WTC11 (cell line): ENCODE measurements at regions not wholly inside any gene's neighbourhood (a gene's known extent, or its start where the extent isn't known, plus 50 kb on each side); places are given as distances from the start of the nearest gene placed in this dataset.

ENCODE experiments used
- ATAC-seq: fragments of 200-7000 bp; cut with Tn5 transposase; 2 replicates; pipeline ENCODE4 v1.10.0; 2021; ENCODE audit warnings: mild to moderate bottlenecking, moderate library complexity
- CTCF ChIA-PET: fragments of 300-600 bp; sonication (Branson Sonifier 250); formaldehyde crosslinking; loops from one replicate; lab custom pipeline; 2021; ENCODE audit warnings: antibody characterized with exemption; lab: Charles Lee
- POLR2A ChIA-PET: fragments of 350-600 bp; sonication (Branson Sonifier 250); formaldehyde crosslinking; loops from one replicate; lab custom pipeline; 2021; ENCODE audit warnings: antibody characterized with exemption; lab: Charles Lee
- DNase-seq: peaks from one replicate; pipeline ENCODE4 v3.0.0; 2021; ENCODE audit warnings: low spot score
- H3K27ac Mint-ChIP-seq: 2 replicates; pipeline ENCODE4 v1.8.0; 2021; ENCODE audit warnings: mixed read lengths
- H3K27me3 Mint-ChIP-seq: 2 replicates; pipeline ENCODE4 v1.8.0; 2021; ENCODE audit warnings: low read depth, mild to moderate bottlenecking, moderate library complexity, mixed read lengths
- H3K36me3 Mint-ChIP-seq: 2 replicates; pipeline ENCODE4 v1.8.0; 2021; ENCODE audit warnings: mixed read lengths
- H3K4me1 Mint-ChIP-seq: 2 replicates; pipeline ENCODE4 v1.8.0; 2022; ENCODE audit warnings: mixed read lengths
- H3K4me3 Mint-ChIP-seq: 2 replicates; pipeline ENCODE4 v1.8.0; 2021; ENCODE audit warnings: mild to moderate bottlenecking, moderate library complexity, mixed read lengths
- H3K9me3 Mint-ChIP-seq: 2 replicates; pipeline ENCODE4 v1.8.0; 2021; ENCODE audit warnings: mixed read lengths
- ARID4B ChIP-seq: sonication (generic); formaldehyde crosslinking; IDR thresholded peaks from 2 replicates; pipeline ENCODE4 v1.8.0; 2023; ENCODE audit warnings: missing genetic modification reagents, mild to moderate bottlenecking, borderline replicate concordance
- CBFB ChIP-seq: sonication (generic); formaldehyde crosslinking; IDR thresholded peaks from 2 replicates; pipeline ENCODE4 v1.8.1; 2022; ENCODE audit warnings: mild to moderate bottlenecking, low read depth, missing genetic modification reagents
- CREB1 ChIP-seq: sonication (generic); formaldehyde crosslinking; IDR thresholded peaks from 2 replicates; pipeline ENCODE4 v1.8.0; 2023; ENCODE audit warnings: mild to moderate bottlenecking, missing genetic modification reagents
- CREM ChIP-seq: sonication (generic); formaldehyde crosslinking; IDR thresholded peaks from 2 replicates; pipeline ENCODE4 v1.8.1; 2022; ENCODE audit warnings: mild to moderate bottlenecking, missing genetic modification reagents, moderate library complexity
- E2F5 ChIP-seq: sonication (generic); formaldehyde crosslinking; IDR thresholded peaks from 2 replicates; pipeline ENCODE4 v1.8.1; 2022; ENCODE audit warnings: mild to moderate bottlenecking, moderate library complexity, missing genetic modification reagents
- GTF2I ChIP-seq: fragments of 250-450 bp; sonication (Bioruptor Pico); conservative IDR thresholded peaks from 2 replicates; pipeline ENCODE4 v1.4.0; 2021; ENCODE audit warnings: mild to moderate bottlenecking
- JAZF1 ChIP-seq: fragments of 250-450 bp; sonication (Bioruptor Pico); IDR thresholded peaks from 2 replicates; pipeline ENCODE4 v1.9.0; 2021; ENCODE audit warnings: moderate library complexity, mild to moderate bottlenecking, inconsistent platforms
- NR3C1 ChIP-seq: sonication (generic); formaldehyde crosslinking; conservative IDR thresholded peaks from 2 replicates; pipeline ENCODE4 v1.8.1; 2023; ENCODE audit warnings: low read depth, mild to moderate bottlenecking, missing genetic modification reagents
- SP1 ChIP-seq: sonication (generic); formaldehyde crosslinking; conservative IDR thresholded peaks from 2 replicates; pipeline ENCODE4 v1.8.1; 2022; ENCODE audit warnings: missing genetic modification reagents
- TEAD1 ChIP-seq: sonication (generic); formaldehyde crosslinking; IDR thresholded peaks from 2 replicates; pipeline ENCODE4 v1.8.0; 2022; ENCODE audit warnings: mild to moderate bottlenecking, missing genetic modification reagents
- USF1 ChIP-seq: sonication (generic); formaldehyde crosslinking; IDR thresholded peaks from 2 replicates; pipeline ENCODE4 v1.8.0; 2022; ENCODE audit warnings: mild to moderate bottlenecking, missing genetic modification reagents
- ZNF138 ChIP-seq: sonication (generic); formaldehyde crosslinking; conservative IDR thresholded peaks from 2 replicates; pipeline ENCODE4 v1.8.1; 2022; ENCODE audit warnings: mild to moderate bottlenecking, moderate library complexity, missing genetic modification reagents
- ZNF219 ChIP-seq: sonication (generic); formaldehyde crosslinking; IDR thresholded peaks from 2 replicates; pipeline ENCODE4 v1.8.0; 2023; ENCODE audit warnings: missing genetic modification reagents, mild to moderate bottlenecking, borderline replicate concordance
- ZNF263 ChIP-seq: sonication (generic); formaldehyde crosslinking; IDR thresholded peaks from 2 replicates; pipeline ENCODE4 v1.8.1; 2022; ENCODE audit warnings: low read depth, mild to moderate bottlenecking, moderate library complexity, missing genetic modification reagents
- ZNF416 ChIP-seq: fragments of 250-450 bp; sonication (Bioruptor Pico); IDR thresholded peaks from 2 replicates; pipeline ENCODE4 v1.9.0; 2021; ENCODE audit warnings: mild to moderate bottlenecking, inconsistent platforms
- ZNF671 ChIP-seq: fragments of 250-450 bp; sonication (Bioruptor Pico); IDR thresholded peaks from 2 replicates; pipeline ENCODE4 v1.8.0; 2021; ENCODE audit warnings: mild to moderate bottlenecking
- TF ChIP-seq, protein P1 (sequence below): sonication (generic); formaldehyde crosslinking; IDR thresholded peaks from 2 replicates; pipeline ENCODE4 v1.8.0; 2022; ENCODE audit warnings: mild to moderate bottlenecking, missing genetic modification reagents
- TF ChIP-seq, protein P2 (sequence below): sonication (generic); formaldehyde crosslinking; IDR thresholded peaks from 2 replicates; pipeline ENCODE4 v1.8.0; 2022; ENCODE audit warnings: mild to moderate bottlenecking, missing genetic modification reagents

GRCh38 chr9:88268886-88269285, 119.4 kb upstream of the SPIN1 start (continued):
- no peak for TF ChIP-seq ZNF671 (CRISPR knock-in tag)
- no peak for TF ChIP-seq ZNF219 (CRISPR knock-in tag)

GRCh38 chr9:88267283-88267682, 121.0 kb upstream of the SPIN1 start:
- ChIA-PET POLR2A (no interaction called here), CTCF (no interaction called here)
- Mint-ChIP-seq H3K4me3 (no peak overlapping the region), H3K36me3 (no peaks in the 10 kb centered on the region), H3K27ac (no peak overlapping the region), H3K4me1 (no peaks in the 10 kb centered on the region), H3K27me3 (no peaks in the 10 kb centered on the region), H3K9me3 (peaks cover 14% of the 10 kb centered on the region)
- no peak for DNase-seq
- no peak for ATAC-seq
- TF ChIP-seq ARID4B (CRISPR knock-in tag) (no peak), CBFB (CRISPR knock-in tag) (no peak), USF1 (CRISPR knock-in tag) (no peak), TEAD1 (CRISPR knock-in tag) (no peak), CREM (CRISPR knock-in tag) (no peak), E2F5 (CRISPR knock-in tag) (no peak), CREB1 (CRISPR knock-in tag) (no peak)
- TF ChIP-seq, protein P1, sequence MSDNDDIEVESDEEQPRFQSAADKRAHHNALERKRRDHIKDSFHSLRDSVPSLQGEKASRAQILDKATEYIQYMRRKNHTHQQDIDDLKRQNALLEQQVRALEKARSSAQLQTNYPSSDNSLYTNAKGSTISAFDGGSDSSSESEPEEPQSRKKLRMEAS (CRISPR knock-in tag): no peak

- no peak for ATAC-seq
- H3K27me3 Mint-ChIP-seq: no peaks in the 10 kb centered on the region; the same call in 1 of the 2 replicates
These were observed 121.8 kb upstream of the SPIN1 start for GRCh38 chr9:88266416-88266815.

More at GRCh38 chr9:88266416-88266815, 121.8 kb upstream of the SPIN1 start:
- H3K4me3 Mint-ChIP-seq: no peak overlapping the region
- CTCF ChIA-PET: no interaction called here
- DNase-seq: no peak
- no peak for TF ChIP-seq ZNF263 (CRISPR knock-in tag)
- TF ChIP-seq SP1 (CRISPR knock-in tag): no peak
- no peak for TF ChIP-seq ZNF138 (CRISPR knock-in tag)
- TF ChIP-seq JAZF1 (CRISPR knock-in tag): no peak
- no peak for TF ChIP-seq NR3C1 (CRISPR knock-in tag)
- TF ChIP-seq GTF2I (CRISPR knock-in tag): no peak
- TF ChIP-seq ZNF416: no peak
- TF ChIP-seq TEAD1 (CRISPR knock-in tag): no peak
- TF ChIP-seq, protein P2, sequence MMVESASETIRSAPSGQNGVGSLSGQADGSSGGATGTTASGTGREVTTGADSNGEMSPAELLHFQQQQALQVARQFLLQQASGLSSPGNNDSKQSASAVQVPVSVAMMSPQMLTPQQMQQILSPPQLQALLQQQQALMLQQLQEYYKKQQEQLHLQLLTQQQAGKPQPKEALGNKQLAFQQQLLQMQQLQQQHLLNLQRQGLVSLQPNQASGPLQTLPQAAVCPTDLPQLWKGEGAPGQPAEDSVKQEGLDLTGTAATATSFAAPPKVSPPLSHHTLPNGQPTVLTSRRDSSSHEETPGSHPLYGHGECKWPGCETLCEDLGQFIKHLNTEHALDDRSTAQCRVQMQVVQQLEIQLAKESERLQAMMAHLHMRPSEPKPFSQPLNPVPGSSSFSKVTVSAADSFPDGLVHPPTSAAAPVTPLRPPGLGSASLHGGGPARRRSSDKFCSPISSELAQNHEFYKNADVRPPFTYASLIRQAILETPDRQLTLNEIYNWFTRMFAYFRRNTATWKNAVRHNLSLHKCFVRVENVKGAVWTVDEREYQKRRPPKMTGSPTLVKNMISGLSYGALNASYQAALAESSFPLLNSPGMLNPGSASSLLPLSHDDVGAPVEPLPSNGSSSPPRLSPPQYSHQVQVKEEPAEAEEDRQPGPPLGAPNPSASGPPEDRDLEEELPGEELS: no peak
- POLR2A ChIA-PET: no interaction called here
- H3K36me3 Mint-ChIP-seq: no peaks in the 10 kb centered on the region
- no peak overlapping the region for H3K27ac Mint-ChIP-seq
- H3K4me1 Mint-ChIP-seq: no peaks in the 10 kb centered on the region
- H3K9me3 Mint-ChIP-seq: peaks cover 14% of the 10 kb centered on the region
